HUES64 (cell line): ENCODE measurements at regions not wholly inside any gene's neighbourhood (a gene's known extent, or its start where the extent isn't known, plus 50 kb on each side); places are given as distances from the start of the nearest gene placed in this dataset.
"Not testable (repeated sequence)": the region's sequence is repeated elsewhere in the genome, so short reads cannot be mapped to it uniquely, and the experiment has no call there.

ENCODE experiments used
- H3K27ac ChIP-seq: 2 replicates; pipeline ENCODE4 v1.7.0; 2013; ENCODE audit warnings: low read depth, low read length, inconsistent platforms
- H3K27me3 ChIP-seq: 2 replicates; pipeline ENCODE4 v1.6.1; 2013; ENCODE audit warnings: mild to moderate bottlenecking, low read length; ENCODE audit not compliant: insufficient read depth
- H3K36me3 ChIP-seq: 2 replicates; pipeline ENCODE4 v1.6.1; 2013; ENCODE audit warnings: mild to moderate bottlenecking, low read length; ENCODE audit not compliant: insufficient read depth
- H3K4me1 ChIP-seq: 2 replicates; pipeline ENCODE4 v1.6.1; 2013; ENCODE audit warnings: mild to moderate bottlenecking, low read length, moderate library complexity; ENCODE audit not compliant: insufficient read depth
- H3K4me3 ChIP-seq: 2 replicates; pipeline ENCODE4 v1.5.1; 2013; ENCODE audit warnings: mild to moderate bottlenecking, low read length, moderate library complexity
- H3K9ac ChIP-seq: 2 replicates; pipeline ENCODE4 v1.6.1; 2013; ENCODE audit warnings: mild to moderate bottlenecking, low read depth, low read length
- H3K9me3 ChIP-seq: 2 replicates; pipeline ENCODE4 v1.6.1; 2013; ENCODE audit warnings: low read depth, low read length; ENCODE audit not compliant: insufficient read depth
- WGBS: fragments of 150-250, 120-280 bp; methylation state at CpG from one replicate; pipeline ENCODE4 v1.1.7; 2013; ENCODE audit warnings: missing lambda C conversion rate; 5-methylcytosine and 5-hydroxymethylcytosine counted together

DNA sequence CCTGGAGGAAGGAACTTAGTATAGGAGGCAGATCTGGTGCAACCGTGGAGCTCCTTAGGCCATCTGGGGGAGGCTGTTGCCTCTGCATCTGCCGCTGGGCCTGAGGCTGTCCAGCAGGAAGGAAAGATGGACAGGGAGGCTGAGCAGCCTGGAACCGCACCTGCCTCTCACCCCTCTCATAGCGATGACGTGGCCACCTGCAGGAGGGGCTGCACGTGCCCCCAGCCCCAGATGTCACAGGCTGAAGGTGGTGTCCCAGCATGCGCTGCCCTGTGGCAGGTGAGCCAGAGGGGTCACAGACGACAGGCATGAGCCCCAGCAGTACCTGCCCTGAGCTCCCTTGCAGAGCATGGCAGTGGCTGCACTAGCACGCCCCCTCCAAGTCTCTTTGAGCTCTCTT lies 283.9 kb downstream of the ACTR3B start:
- no peaks in the 10 kb centered on the region for H3K36me3 ChIP-seq
- H3K9ac ChIP-seq: no peak overlapping the region
- no peaks in the 10 kb centered on the region for H3K27me3 ChIP-seq
- H3K9me3 ChIP-seq: no peaks in the 10 kb centered on the region
- no peak overlapping the region for H3K4me3 ChIP-seq
- H3K4me1 ChIP-seq: no peaks in the 10 kb centered on the region
- 85% methylated on average over 9 of the region's 9 CpGs for WGBS
- no peak overlapping the region for H3K27ac ChIP-seq

DNA sequence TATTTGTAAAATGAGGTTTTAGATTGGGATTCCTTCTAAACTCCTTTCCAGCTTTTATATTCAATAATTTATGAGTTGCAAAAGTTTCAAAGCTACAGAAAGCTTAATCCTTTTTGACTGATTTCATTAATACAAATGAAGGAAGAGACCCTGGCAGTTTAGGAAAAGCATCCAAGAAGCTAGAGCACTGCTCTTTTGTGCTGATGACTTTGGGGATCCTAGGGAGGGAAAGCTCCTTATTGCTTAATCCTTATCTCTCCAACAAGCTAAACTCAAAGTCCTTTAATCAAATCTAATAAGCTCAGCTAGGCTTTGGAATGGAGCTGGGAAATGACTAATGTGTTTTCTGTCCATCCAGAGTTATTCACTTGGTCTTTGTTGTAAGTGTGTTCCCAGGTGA lies 285.4 kb downstream of the ACTR3B start:
- H3K9me3 ChIP-seq: no peaks in the 10 kb centered on the region
- no peak overlapping the region for H3K27ac ChIP-seq
- no peak overlapping the region for H3K4me3 ChIP-seq
- H3K27me3 ChIP-seq: no peaks in the 10 kb centered on the region
- no peak overlapping the region for H3K9ac ChIP-seq
- no peaks in the 10 kb centered on the region for H3K4me1 ChIP-seq
- H3K36me3 ChIP-seq: no peaks in the 10 kb centered on the region

DNA sequence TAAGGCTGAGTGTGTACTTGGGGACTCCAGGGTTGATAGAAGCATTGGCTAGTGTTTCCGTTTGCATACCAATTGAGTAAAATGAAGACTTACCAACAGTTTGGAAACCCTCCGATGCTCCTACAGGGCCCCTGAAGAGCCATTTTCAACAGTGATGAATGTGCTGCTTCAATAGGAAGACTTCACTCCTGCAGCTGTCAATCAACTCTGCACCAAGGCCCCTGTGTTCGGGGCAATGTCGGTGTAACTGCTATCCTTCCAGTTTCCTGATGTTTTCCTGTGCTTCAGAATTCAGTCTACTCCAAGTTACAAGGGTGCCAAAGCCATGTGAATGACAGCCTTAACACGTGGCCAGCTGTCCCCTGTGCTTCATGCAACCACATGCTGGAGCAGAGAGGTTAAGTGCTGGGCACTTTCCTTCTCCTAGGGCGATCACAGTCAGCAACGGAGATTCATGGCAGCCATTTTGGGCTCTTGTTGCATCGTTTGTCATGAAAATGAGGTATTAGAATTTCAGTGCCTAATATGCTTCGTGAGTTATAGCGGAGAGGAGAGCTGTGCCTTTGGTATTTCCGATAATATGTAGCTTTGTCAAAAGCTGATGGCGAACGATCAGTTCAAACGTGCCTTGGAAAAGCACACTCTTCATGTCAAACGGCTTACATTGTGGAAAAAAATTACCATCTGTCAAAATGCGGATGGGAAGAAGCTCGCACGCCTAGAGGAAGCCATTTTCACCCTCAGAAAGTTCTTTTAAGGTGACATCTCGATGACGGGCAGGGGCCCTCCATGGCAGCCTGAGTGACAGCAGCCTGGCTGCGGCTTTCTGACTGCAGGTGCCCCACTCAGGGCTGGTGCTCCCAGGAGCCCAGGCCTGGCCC lies 287.8 kb downstream of the ACTR3B start:
- no peak overlapping the region for H3K4me3 ChIP-seq
- H3K9ac ChIP-seq: no peak overlapping the region
- H3K27ac ChIP-seq: no peak overlapping the region
- H3K36me3 ChIP-seq: no peaks in the 10 kb centered on the region
- no peaks in the 10 kb centered on the region for H3K9me3 ChIP-seq
- no peaks in the 10 kb centered on the region for H3K4me1 ChIP-seq
- 94% methylated on average over 21 of the region's 21 CpGs for WGBS
- no peaks in the 10 kb centered on the region for H3K27me3 ChIP-seq

DNA sequence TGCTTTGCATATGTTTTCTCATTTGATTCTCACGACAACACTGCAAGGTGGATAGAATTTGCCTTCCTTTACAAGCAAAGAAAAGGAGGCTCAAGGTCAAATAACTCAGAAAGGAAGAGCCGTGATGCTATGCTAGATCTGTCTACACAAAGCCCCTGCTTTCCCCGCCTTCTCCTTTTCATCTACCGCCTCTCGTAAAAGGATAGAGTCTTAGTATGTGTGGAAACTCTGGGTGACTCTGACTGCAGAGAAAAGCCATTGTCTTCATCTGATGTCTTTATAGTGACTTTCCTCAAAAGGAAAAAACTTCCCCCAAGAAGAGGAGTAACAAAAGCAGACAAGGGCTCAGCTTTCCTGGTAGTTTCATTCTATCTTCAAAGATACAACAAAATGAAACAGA lies 292.7 kb downstream of the ACTR3B start:
- H3K9ac ChIP-seq: no peak overlapping the region
- 67% methylated on average over 2 of the region's 5 CpGs for WGBS
- H3K4me3 ChIP-seq: no peak overlapping the region
- H3K9me3 ChIP-seq: no peaks in the 10 kb centered on the region
- H3K27me3 ChIP-seq: no peaks in the 10 kb centered on the region
- H3K36me3 ChIP-seq: no peaks in the 10 kb centered on the region
- H3K4me1 ChIP-seq: no peaks in the 10 kb centered on the region
- no peak overlapping the region for H3K27ac ChIP-seq

DNA sequence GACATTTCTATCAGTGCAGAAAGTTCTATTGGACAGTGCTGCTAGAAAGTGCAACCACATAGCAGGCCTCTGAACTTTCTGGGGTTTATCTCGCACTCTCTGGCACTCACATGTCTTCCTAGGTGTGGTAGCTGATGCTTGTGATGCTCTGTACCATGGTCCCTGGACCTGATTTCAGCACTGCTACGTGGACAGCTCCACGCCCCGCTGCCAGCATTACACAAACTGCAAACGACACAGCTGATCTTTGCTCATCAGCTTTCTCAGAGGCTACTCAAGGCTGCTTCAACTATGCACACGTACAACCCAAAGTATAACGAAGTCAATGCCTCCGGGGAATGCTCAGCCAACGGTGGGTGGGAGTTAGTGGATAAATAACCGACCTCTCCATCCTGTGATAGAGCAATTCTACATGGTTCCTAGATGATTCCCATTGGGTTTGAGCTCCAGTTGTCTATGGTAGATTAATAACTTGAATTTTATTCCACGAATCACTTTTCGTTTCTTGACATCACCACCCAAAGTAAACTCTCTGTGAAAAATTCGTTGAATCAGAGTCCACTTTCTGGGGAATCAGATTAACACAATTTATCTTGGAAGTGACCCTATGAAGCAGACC lies 302.5 kb downstream of the ACTR3B start:
- H3K9me3 ChIP-seq: no peaks in the 10 kb centered on the region
- WGBS: 46% methylated on average over 13 of the region's 13 CpGs
- H3K4me3 ChIP-seq: no peak overlapping the region
- H3K27me3 ChIP-seq: no peaks in the 10 kb centered on the region; the same call in 1 of the 2 replicates
- H3K9ac ChIP-seq: no peak overlapping the region
- no peaks in the 10 kb centered on the region for H3K36me3 ChIP-seq
- no peaks in the 10 kb centered on the region for H3K4me1 ChIP-seq
- no peak overlapping the region for H3K27ac ChIP-seq

DNA sequence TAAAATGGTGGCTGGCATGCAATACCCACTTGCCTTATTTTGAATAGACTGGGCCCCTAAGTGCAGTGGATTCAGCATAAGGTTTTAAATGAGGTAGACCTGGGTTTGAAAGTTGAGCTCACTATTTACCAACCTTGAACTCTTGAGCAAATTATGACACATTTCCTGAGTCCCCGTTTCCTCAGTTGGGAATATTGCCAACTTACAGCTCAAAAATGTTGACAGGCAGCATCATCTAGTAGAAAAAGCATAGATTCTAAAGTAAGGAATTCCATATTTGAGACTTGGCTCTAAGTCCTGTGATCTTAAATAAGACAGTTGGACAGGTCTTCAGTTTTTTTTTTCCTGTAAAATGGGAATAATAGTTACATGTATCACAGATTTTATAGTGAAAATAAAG lies 305.5 kb downstream of the ACTR3B start:
- Histone ChIP-seq H3K27ac (no peak overlapping the region), H3K4me1 (no peaks in the 10 kb centered on the region), H3K36me3 (no peaks in the 10 kb centered on the region), H3K9me3 (no peaks in the 10 kb centered on the region), H3K9ac (no peak overlapping the region), H3K27me3 (no peaks in the 10 kb centered on the region; the same call in 1 of the 2 replicates), H3K4me3 (no peak overlapping the region)
- WGBS: 95% methylated on average over 1 of the region's 1 CpG

DNA sequence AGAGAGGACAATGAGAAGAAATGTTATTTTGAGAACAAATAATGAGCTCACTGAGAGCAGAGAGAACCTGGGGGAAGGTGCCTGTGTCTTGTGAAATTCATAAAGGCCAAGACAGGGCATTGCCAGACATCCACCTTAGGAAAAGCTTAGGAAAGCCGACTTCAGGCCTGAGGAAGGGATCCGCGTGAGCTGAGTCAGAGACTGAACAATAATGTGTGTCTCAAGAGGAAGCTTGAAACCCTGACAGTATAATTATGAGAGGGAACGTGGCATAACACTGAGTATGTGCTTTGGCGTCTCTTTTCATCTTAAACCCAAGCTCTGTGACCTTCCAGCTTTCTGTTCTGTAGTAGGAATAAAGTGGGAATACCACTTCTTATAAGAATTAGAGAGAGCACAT lies 307.2 kb downstream of the ACTR3B start:
- H3K27me3 ChIP-seq: no peaks in the 10 kb centered on the region; the same call in 1 of the 2 replicates
- H3K4me1 ChIP-seq: no peaks in the 10 kb centered on the region
- H3K9me3 ChIP-seq: no peaks in the 10 kb centered on the region
- H3K9ac ChIP-seq: no peak overlapping the region
- H3K4me3 ChIP-seq: no peak overlapping the region
- H3K27ac ChIP-seq: no peak overlapping the region
- H3K36me3 ChIP-seq: no peaks in the 10 kb centered on the region
- 80% methylated on average over 5 of the region's 5 CpGs for WGBS

DNA sequence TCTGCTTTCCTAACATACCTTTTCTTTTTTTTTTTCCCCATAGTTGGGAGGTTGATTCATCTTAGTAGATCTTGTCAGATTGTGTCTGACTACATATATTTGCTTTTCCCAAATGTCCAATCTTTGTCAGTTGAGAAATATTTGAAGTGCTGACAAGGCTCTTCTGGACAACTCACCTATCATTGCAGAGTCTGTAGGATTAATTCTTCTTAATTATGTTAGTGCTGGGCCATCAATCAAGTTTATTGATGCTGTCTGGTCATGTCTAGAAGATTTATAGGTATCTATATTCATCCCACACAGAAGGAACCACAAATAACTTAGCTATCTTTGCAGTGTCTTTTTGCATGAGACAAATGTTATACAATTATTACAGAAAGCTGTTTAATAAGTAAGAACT lies 310.6 kb downstream of the ACTR3B start:
- no peaks in the 10 kb centered on the region for H3K9me3 ChIP-seq
- no peaks in the 10 kb centered on the region for H3K27me3 ChIP-seq
- H3K36me3 ChIP-seq: no peaks in the 10 kb centered on the region
- no peak overlapping the region for H3K27ac ChIP-seq
- H3K9ac ChIP-seq: no peak overlapping the region
- H3K4me1 ChIP-seq: 0 out of 2 replicates have a peak, but pooled peaks cover 6% of the 10 kb centered on the region
- H3K4me3 ChIP-seq: no peak overlapping the region

DNA sequence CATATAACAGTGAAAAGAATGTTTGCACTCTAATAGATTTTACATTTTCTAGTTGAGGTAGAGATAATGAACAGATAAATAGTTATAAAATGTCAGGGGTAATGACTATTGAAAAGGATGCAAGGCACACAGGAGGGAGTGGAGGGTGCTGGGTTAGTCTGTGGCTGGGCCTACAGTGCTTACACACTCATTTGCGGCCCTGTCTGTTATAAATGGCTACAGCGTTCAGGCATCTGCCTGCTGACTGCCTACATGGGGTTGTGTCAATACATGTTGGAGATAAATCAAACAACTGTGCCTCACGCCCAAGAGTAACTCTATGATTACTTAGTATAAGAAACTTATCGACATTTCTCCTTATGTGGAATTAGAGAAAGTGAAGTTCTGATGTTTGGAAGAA lies 313.3 kb downstream of the ACTR3B start:
- 95% methylated on average over 3 of the region's 4 CpGs for WGBS
- Histone ChIP-seq H3K4me3 (no peak overlapping the region), H3K9me3 (no peaks in the 10 kb centered on the region), H3K27me3 (no peaks in the 10 kb centered on the region), H3K27ac (no peak overlapping the region), H3K4me1 (0 out of 2 replicates have a peak, but pooled peaks cover 6% of the 10 kb centered on the region), H3K9ac (no peak overlapping the region), H3K36me3 (no peaks in the 10 kb centered on the region)

DNA sequence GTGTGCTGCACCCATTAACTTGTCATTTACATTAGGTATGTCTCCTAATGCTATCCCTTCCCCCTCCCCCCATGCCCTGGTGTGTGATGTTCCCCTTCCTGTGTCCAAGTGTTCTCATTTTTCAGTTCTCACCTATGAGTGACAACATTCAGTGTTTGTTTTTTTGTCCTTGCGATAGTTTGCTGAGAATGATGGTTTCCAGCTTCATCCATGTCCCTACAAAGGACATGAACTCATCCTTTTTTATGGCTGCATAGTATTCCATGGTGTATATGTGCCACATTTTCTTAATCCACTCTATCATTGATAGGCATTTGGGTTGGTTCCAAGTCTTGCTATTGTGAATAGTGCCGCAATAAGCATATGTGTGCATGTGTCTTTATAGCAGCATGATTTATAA lies 316.7 kb downstream of the ACTR3B start:
- 100% methylated on average over 1 of the region's 2 CpGs for WGBS

DNA sequence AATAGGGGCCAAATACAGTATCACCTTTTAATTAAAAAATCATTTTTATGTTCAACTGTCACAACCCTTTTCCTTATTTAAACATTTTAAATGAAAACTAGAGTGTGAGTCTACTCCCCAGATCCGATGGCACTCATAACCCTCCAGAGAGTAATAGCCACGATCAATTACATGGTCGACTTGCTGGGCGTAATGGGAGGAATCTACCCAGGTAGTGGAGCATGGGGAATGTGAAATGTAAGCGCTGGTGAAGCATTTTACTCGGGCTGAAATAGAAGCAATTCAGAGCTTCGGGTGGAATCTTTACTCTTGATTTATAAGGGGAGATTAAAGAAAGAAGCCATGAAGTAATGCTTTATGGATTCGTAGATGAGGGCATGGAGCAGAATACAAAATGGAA lies 321.9 kb downstream of the ACTR3B start:
- H3K4me1 ChIP-seq: no peaks in the 10 kb centered on the region
- H3K36me3 ChIP-seq: no peaks in the 10 kb centered on the region
- 93% methylated on average over 8 of the region's 8 CpGs for WGBS
- H3K9me3 ChIP-seq: no peaks in the 10 kb centered on the region
- no peak overlapping the region for H3K4me3 ChIP-seq
- no peak overlapping the region for H3K9ac ChIP-seq
- H3K27me3 ChIP-seq: no peaks in the 10 kb centered on the region
- H3K27ac ChIP-seq: no peak overlapping the region

More for the DNA sequence above, 316.7 kb downstream of the ACTR3B start:
- H3K9ac ChIP-seq, H3K9me3 ChIP-seq, H3K4me3 ChIP-seq, H3K36me3 ChIP-seq, H3K4me1 ChIP-seq, H3K27ac ChIP-seq, H3K27me3 ChIP-seq: not testable (repeated sequence)
